H1 (cell line): ENCODE measurements at regions not wholly inside any gene's neighbourhood (a gene's known extent, or its start where the extent isn't known, plus 50 kb on each side); places are given as distances from the start of the nearest gene placed in this dataset.

Experiments
- RNF2 ChIP-seq: fragments of 200-900, 300-1000 bp; sonication (generic); IDR thresholded peaks from 2 replicates; pipeline ENCODE4 v1.7.1; 2016; ENCODE audit warnings: borderline replicate concordance, low read depth, mild to moderate bottlenecking, antibody characterized with exemption, low read length; ENCODE audit not compliant: poor library complexity, severe bottlenecking; ENCODE audit errors: missing control alignments

DNA sequence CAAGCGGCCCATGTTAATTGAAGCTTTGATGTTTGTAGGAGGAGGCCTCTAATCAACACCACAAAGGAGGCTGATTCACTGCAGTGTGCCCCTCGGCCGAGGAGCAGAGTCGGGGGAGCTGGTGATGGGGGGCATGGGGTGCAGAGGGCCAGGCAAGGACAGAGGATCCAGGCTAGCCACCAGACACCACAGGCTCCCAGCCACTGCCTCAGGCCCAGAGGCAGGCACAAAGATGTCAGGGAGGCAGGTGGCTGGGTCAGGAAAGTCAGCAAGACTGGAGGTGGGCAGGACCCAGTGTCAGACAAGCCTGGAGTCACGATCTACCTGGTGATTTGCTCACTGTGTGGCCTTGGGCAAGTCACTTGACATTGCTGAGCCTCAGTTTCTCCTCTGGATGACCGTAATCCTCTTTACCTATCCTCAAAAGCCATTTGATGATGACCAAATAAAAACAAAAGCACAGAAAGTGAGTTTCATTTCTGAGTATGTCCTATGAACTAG is 121.0 kb downstream of the BUD13 start (continued):
- no peak for TF ChIP-seq RNF2
